ENCODE measurements at regions not wholly inside any gene's neighbourhood (a gene's known extent, or its start where the extent isn't known, plus 50 kb on each side); places are given as distances from the start of the nearest gene placed in this dataset.

DNA sequence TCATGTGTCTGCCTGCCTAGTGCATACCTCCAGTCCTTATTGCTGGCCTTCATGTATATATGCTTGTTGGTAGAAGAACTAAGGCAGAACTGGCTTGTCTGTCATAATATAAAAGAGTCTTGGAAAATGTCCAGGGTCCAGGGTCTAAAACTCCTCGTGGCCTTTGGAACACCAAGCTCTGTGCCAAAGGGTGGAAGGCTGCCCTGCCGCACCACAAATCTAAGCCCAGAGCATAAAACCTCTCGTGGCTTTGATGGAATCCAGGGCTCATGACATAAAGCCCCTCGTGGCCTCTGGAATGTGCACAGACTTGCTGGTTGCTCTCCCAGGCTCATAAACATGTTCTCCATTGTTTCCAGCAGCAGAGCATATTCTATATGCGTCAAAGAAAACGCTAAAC lies 107.9 kb downstream of the BBS10 start:
- no peak for TF ChIP-seq EZH2 (IDR thresholded peaks at IDR 0.05)
- TF ChIP-seq, protein P1, sequence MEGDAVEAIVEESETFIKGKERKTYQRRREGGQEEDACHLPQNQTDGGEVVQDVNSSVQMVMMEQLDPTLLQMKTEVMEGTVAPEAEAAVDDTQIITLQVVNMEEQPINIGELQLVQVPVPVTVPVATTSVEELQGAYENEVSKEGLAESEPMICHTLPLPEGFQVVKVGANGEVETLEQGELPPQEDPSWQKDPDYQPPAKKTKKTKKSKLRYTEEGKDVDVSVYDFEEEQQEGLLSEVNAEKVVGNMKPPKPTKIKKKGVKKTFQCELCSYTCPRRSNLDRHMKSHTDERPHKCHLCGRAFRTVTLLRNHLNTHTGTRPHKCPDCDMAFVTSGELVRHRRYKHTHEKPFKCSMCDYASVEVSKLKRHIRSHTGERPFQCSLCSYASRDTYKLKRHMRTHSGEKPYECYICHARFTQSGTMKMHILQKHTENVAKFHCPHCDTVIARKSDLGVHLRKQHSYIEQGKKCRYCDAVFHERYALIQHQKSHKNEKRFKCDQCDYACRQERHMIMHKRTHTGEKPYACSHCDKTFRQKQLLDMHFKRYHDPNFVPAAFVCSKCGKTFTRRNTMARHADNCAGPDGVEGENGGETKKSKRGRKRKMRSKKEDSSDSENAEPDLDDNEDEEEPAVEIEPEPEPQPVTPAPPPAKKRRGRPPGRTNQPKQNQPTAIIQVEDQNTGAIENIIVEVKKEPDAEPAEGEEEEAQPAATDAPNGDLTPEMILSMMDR (IDR thresholded peaks at IDR 0.05), result no peak
